ENCODE measurements at regions not wholly inside any gene's neighbourhood (a gene's known extent, or its start where the extent isn't known, plus 50 kb on each side); places are given as distances from the start of the nearest gene placed in this dataset.

GRCh38 chr4:62260254-62260653 is 1060.1 kb downstream of the ADGRL3 start:
- TF ChIP-seq POLR2AphosphoS5 (IDR thresholded peaks at IDR 0.05; ENCODE audit: low read depth, low read length) (no peak), POLR2A (IDR thresholded peaks at IDR 0.05; ENCODE audit: low read depth, low read length) (no peak)
